OCI-LY3 (cell line): ENCODE measurements at regions not wholly inside any gene's neighbourhood (a gene's known extent, or its start where the extent isn't known, plus 50 kb on each side); places are given as distances from the start of the nearest gene placed in this dataset.

Experiments used
- H2AFZ ChIP-seq: fragments of 200-600, 300-600 bp; shearing (Covaris generic); 2 replicates; pipeline ENCODE4 v1.6.0; 2014; ENCODE audit warnings: antibody characterized with exemption, low read depth, low read length
- H3K27ac ChIP-seq: fragments of 200-600, 300-600 bp; sonication (generic); 2 replicates; pipeline ENCODE4 v1.5.1; 2014; ENCODE audit warnings: mild to moderate bottlenecking, low read length, moderate library complexity, mixed read lengths
- H3K27me3 ChIP-seq: fragments of 200-600, 300-600 bp; sonication (generic); 2 replicates; pipeline ENCODE4 v1.6.1; 2014; ENCODE audit warnings: low read depth, low read length, mixed read lengths
- H3K36me3 ChIP-seq: fragments of 200-600, 300-600 bp; sonication (generic); replicated peaks from 2 replicates; pipeline ENCODE3; 2014; ENCODE audit warnings: low read depth, low read length, mixed read lengths
- H3K4me1 ChIP-seq: fragments of 300-600, 200-600 bp; sonication (generic); 2 replicates; pipeline ENCODE4 v1.6.1; 2014; ENCODE audit warnings: low read length, mixed read lengths
- H3K4me2 ChIP-seq: fragments of 200-600, 300-600 bp; sonication (generic); 2 replicates; pipeline ENCODE4 v1.6.1; 2014; ENCODE audit warnings: low read length, mixed read lengths
- H3K4me3 ChIP-seq: fragments of 300-600, 200-600 bp; sonication (generic); 2 replicates; pipeline ENCODE4 v1.5.1; 2014; ENCODE audit warnings: antibody characterized with exemption, mild to moderate bottlenecking, low read length, moderate library complexity
- H3K79me2 ChIP-seq: fragments of 300-600, 200-600 bp; shearing (Covaris generic); 2 replicates; pipeline ENCODE4 v1.6.1; 2014; ENCODE audit warnings: mild to moderate bottlenecking, low read length, mixed read lengths
- H3K9ac ChIP-seq: fragments of 300-600, 200-600 bp; shearing (Covaris generic); 2 replicates; pipeline ENCODE4 v1.6.0; 2014; ENCODE audit warnings: mild to moderate bottlenecking, low read length, moderate library complexity
- H3K9me3 ChIP-seq: fragments of 200-600, 300-600 bp; shearing (Covaris generic); 2 replicates; pipeline ENCODE4 v1.6.1; 2014; ENCODE audit warnings: low read length, mixed read lengths; ENCODE audit not compliant: insufficient read depth
- H4K20me1 ChIP-seq: fragments of 200-600, 300-600 bp; sonication (generic); 2 replicates; pipeline ENCODE4 v1.6.1; 2016; ENCODE audit warnings: low read length, mixed read lengths; ENCODE audit not compliant: insufficient read depth
- CTCF ChIP-seq: fragments of 200-600, 300-600 bp; sonication (generic); IDR thresholded peaks from 2 replicates; pipeline ENCODE4 v1.5.1; 2014; ENCODE audit warnings: antibody characterized with exemption, low read length, low read depth
- EZH2phosphoT487 ChIP-seq: fragments of 200-600 bp; shearing (Covaris generic); IDR thresholded peaks from 2 replicates; pipeline ENCODE4 v1.6.1; 2018; ENCODE audit warnings: antibody characterized with exemption, mixed run types, low read depth

GRCh38 chr3:150075417-150075865 is 104.7 kb upstream of the PFN2 start:
- Histone ChIP-seq H3K4me1 (peaks cover 18% of the 10 kb centered on the region), H3K4me2 (no peak overlapping the region), H3K79me2 (no peaks in the 10 kb centered on the region), H3K4me3 (no peak overlapping the region), H2AFZ (no peak overlapping the region), H4K20me1 (no peaks in the 10 kb centered on the region), H3K27ac (no peak overlapping the region), H3K9me3 (peaks cover 11% of the 10 kb centered on the region), H3K9ac (no peak overlapping the region), H3K36me3 (peaks cover 5% of the 10 kb centered on the region), H3K27me3 (peaks cover 11% of the 10 kb centered on the region; the same call in 1 of the 2 replicates)
- TF ChIP-seq EZH2phosphoT487: no peak
- TF ChIP-seq CTCF: no peak

GRCh38 chr3:150074697-150075416 is 104.2 kb upstream of the PFN2 start:
- H4K20me1 ChIP-seq: no peaks in the 10 kb centered on the region
- no peak overlapping the region for H3K27ac ChIP-seq
- peaks cover 18% of the 10 kb centered on the region for H3K4me1 ChIP-seq
- H3K79me2 ChIP-seq: no peaks in the 10 kb centered on the region
- TF ChIP-seq CTCF: no peak
- no peak for TF ChIP-seq EZH2phosphoT487
- H3K4me3 ChIP-seq: peak overlapping the region; percentile 67
- H3K4me2 ChIP-seq: peak overlapping the region; percentile 80
- H3K36me3 ChIP-seq: peaks cover 5% of the 10 kb centered on the region
- H3K9ac ChIP-seq: peak overlapping the region; percentile 10; the same call in 1 of the 2 replicates
- peaks cover 15% of the 10 kb centered on the region for H3K27me3 ChIP-seq
- peak overlapping the region; percentile 75 for H2AFZ ChIP-seq
- H3K9me3 ChIP-seq: peaks cover 11% of the 10 kb centered on the region

- peak overlapping the region; percentile 67 for H3K4me3 ChIP-seq
- peaks cover 11% of the 10 kb centered on the region for H3K9me3 ChIP-seq
- peaks cover 14% of the 10 kb centered on the region for H3K4me1 ChIP-seq
- H3K79me2 ChIP-seq: no peaks in the 10 kb centered on the region
- peaks cover 5% of the 10 kb centered on the region for H3K36me3 ChIP-seq
- no peaks in the 10 kb centered on the region for H4K20me1 ChIP-seq
- H3K27me3 ChIP-seq: peaks cover 21% of the 10 kb centered on the region
- peak overlapping the region; percentile 10; the same call in 1 of the 2 replicates for H3K9ac ChIP-seq
- peak overlapping the region; percentile 75 for H2AFZ ChIP-seq
- peak overlapping the region; percentile 80 for H3K4me2 ChIP-seq
- no peak overlapping the region for H3K27ac ChIP-seq
- TF ChIP-seq EZH2phosphoT487 (no peak), CTCF (no peak)
Observed at GRCh38 chr3:150074277-150074676, 103.6 kb upstream of the PFN2 start.

- no peak overlapping the region for H3K4me2 ChIP-seq
- H2AFZ ChIP-seq: no peak overlapping the region
- no peak overlapping the region for H3K9ac ChIP-seq
- no peak overlapping the region for H3K27ac ChIP-seq
- peaks cover 11% of the 10 kb centered on the region for H3K9me3 ChIP-seq
- peaks cover 22% of the 10 kb centered on the region for H3K27me3 ChIP-seq
- H3K4me3 ChIP-seq: no peak overlapping the region
- TF ChIP-seq EZH2phosphoT487: no peak
- H3K4me1 ChIP-seq: peaks cover 14% of the 10 kb centered on the region
- no peaks in the 10 kb centered on the region for H4K20me1 ChIP-seq
- H3K36me3 ChIP-seq: peaks cover 5% of the 10 kb centered on the region
- no peaks in the 10 kb centered on the region for H3K79me2 ChIP-seq
Observed at GRCh38 chr3:150073513-150073912, 102.8 kb upstream of the PFN2 start.
